Hematopoietic multipotent progenitor cell (in vitro differentiated cells): ENCODE measurements at regions not wholly inside any gene's neighbourhood (a gene's known extent, or its start where the extent isn't known, plus 50 kb on each side); places are given as distances from the start of the nearest gene placed in this dataset.
"Not testable (repeated sequence)": the region's sequence is repeated elsewhere in the genome, so short reads cannot be mapped to it uniquely, and the experiment has no call there.

ENCODE experiments used
- DNase-seq, 3 donors: peaks; one replicate each; pipeline ENCODE4 v3.0.0-alpha.2; 2011 to 2015; ENCODE audit warnings: low read depth in 2 of 3, low spot score in 2 of 3

- DNase-seq: no peak
These were observed 868.0 kb downstream of the EPHA4 start for GRCh38 chr2:220704081-220704480.

DNA sequence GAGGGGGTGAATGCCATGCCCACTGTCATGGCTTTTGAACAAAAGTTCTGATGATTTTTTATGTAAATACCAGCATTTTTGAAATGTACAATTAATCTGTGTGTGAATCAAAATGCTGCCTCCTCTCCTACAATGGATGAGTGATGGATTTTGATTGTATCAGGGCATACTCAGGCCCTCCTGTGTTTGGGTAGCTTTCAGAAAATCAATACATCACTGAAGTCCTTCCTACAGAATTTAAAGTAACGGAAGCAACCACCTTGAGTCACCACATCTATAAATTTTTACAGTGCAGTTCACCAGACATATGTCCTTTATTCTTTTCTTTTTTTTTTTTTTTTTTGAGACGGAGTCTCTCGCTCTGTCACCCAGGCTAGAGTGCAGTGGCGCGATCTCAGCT is 867.3 kb downstream of the EPHA4 start:
- no peak for DNase-seq

DNA sequence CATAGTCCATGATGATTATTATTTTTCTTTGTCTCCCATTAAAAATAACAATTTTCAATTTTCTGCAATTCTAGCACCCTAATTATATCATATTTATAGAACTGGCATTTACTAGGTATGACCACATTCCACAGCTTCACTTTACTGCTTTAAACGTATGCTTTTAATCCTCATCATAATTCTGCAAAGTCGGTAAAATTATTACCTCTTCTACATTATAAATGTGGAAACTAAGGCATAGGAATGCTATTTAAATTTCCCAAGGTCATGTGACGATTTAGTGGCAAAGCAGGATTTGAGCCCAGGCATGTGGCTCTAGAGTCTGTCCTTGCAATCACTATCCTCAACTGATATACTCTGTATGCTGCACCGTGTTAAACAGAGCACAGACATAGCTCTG is 866.4 kb downstream of the EPHA4 start:
- no peak for DNase-seq

GRCh38 chr2:220707261-220707660 is 864.8 kb downstream of the EPHA4 start:
- DNase-seq: no peak

- no peak for DNase-seq
These were observed 863.7 kb downstream of the EPHA4 start for GRCh38 chr2:220708366-220708765.

- DNase-seq: no peak
These were observed 854.8 kb downstream of the EPHA4 start for GRCh38 chr2:220717283-220717682.

- DNase-seq: no peak
These were observed 835.3 kb downstream of the EPHA4 start for GRCh38 chr2:220736778-220737177.

DNA sequence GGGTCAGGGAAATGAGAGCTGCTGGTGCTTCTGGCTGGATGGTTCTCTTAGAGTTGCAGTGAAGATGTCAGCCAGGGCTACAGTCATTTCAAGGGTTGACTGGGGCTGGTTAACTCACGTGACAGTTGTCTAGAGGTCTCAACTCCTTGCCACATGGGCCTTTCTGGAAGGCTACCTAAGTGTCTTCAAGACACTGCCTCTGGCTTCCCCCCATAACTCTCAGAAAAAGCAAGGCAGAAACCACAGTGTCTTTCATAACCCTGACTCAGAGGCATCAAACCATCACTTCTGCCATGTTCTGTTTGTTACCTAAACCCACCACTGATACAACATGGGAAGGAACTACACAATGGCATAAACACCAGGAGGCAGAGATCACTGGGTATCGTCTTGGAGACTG is 828.9 kb downstream of the EPHA4 start:
- no peak for DNase-seq

DNA sequence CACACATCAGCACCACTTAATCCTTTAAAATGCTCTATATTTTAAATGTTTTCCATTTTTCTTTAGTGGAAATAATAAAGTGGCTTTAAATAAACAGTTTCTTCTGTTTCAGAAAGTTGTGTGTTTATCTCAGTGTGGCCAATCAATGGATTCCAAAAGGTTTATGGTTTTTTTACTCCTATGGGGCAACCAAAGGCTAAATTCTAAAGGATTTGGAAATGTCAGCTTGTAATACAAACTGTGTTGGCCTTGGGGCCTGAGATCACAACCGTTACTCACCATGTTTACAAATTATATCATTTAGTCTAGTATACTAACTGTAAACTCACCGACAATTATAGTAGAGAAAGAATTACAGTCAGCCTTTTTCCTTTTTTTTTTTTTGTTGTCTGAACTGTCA is 827.2 kb downstream of the EPHA4 start:
- no peak for DNase-seq

DNA sequence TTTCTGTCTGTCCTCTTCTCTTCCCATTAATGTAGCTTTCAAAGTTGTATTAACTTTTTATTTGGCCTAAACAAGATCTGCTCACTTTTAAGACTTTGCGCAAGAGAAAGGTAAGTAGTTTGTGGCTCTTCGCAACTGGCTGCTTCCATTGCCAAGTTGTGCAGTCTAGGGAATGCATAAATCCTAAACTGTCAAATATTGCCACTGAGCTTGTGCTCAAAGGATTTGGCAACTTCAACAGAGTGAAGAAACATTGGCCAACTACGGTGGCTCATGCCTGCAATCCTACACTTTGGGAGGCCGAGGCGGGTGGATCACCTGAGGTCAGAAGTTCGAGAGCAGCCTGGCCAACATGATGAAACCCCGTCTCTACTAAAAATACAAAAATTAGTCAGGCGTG is 826.4 kb downstream of the EPHA4 start:
- no peak for DNase-seq

GRCh38 chr2:220747736-220748135 is 824.4 kb downstream of the EPHA4 start:
- no peak for DNase-seq

DNA sequence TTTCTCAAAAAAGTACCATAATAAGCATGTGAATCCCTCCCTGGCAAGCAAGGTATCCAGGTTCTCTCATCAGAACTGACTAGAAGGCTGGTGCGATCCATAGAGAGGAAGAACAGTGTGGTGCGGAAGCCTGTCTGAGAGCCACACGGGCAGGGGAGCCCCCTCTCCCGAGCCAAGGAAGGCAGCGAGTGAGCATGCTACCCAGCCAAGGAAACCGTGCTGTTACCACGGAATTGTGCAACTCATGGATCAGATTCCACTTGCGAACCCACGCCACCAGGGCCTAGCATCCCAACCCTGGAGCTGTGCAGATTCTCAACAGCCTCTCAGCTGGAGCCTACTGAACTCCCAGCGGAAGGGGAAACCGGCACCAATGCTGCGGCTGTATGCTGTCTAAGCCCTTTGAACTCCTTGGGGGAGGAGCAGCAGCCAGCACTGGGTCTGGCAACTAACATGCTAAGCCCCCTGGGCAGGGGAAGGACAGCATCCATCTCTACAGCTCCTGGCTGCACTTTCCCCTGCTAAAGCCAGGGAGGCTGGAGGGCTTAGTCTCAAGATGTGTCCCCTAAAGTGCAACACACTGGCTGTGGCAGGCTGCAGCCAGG is 823.1 kb downstream of the EPHA4 start:
- no peak for DNase-seq

GRCh38 chr2:220753486-220753885 is 818.6 kb downstream of the EPHA4 start:
- no peak for DNase-seq

DNA sequence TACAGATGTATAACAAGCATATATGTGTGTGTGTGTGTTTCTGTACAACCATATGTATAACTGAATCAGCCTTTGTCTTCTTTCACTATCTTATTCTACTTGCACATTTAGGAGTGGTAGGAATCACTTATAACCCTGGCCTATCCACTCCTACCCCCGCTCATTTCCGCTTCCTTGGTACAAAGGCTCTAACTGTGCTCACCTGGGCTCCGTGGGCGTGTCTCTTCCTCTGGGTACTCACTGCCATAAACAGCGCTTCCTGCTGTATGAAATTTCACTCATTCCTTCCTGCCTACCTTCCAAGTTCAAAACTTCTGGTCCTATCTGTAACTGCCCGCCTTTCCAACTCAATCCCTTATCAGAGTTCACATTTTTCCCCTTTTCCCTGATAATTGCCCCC is 815.5 kb downstream of the EPHA4 start:
- no peak for DNase-seq

GRCh38 chr2:220758376-220758775 is 813.7 kb downstream of the EPHA4 start:
- DNase-seq: not testable (repeated sequence)

DNA sequence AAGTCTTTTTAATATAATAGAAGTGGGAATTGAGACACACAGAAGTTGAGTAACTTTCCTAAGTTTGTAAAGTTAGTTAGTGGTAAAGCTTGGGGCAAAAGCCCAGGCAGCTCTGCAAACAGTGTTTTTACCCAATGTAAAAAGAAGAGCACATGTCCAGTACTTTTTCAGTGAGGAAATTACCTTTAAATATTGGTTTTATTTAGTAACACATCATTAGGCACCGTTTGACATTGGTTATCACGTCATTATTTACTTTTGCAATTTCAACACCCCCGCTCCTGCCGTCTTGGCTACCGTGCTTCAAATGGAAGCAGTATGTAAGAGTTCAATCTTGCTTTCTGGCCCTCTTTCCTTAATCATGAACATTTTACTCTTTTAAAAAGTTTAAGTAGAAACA is 807.9 kb downstream of the EPHA4 start:
- no peak for DNase-seq

DNA sequence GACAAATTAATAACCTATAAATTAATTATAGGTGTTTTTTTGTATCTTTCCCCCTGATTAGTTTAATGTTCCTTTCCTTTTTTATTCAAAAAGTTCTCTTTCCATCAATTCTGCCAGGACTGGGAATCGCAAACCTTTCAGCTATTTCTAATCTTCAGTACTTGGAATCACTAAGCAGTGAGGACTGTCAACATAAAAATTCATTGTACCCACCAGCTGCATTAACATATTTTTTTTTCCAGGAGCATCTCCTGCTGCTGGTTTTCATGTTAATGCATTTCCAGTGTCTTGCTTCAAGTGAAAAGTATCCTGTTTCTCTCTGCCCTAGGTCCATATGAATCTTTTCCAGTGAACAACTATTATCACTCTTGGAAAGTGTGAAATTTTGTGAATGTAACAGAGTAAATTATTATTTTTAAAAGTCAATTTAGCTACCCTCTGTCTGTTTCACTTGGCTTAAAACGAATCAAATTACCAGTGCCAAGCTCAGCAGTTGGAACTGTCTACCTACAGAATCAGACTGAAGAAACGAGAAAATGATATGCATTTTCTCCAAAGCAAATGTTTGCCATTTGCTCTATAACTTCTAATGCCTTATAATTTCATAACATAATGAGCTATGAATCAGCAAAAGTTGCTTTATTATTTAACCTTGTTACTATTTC is 804.4 kb downstream of the EPHA4 start:
- DNase-seq: no peak

GRCh38 chr2:220775856-220776488 is 796.1 kb downstream of the EPHA4 start:
- DNase-seq: no peak

DNA sequence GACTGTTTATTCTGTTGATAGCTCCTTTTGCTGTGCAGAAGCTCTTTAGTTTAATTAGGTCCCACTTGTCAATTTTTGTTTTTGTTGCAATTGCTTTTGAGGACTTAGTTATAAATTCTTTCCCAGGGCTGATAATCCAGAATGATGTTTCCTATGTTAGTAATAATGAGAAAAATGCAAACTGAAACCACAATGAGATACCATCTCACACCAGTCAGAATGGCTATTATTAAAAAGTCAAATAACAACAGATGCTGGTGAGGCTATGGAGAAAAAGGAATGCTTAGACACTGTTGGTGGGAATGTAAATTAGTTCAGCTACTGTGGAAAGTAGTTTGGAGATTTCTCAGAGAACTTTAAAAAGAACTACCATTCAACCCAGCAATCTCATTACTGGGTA is 793.0 kb downstream of the EPHA4 start:
- not testable (repeated sequence) for DNase-seq

GRCh38 chr2:220779511-220779910 is 792.6 kb downstream of the EPHA4 start:
- no peak for DNase-seq

DNA sequence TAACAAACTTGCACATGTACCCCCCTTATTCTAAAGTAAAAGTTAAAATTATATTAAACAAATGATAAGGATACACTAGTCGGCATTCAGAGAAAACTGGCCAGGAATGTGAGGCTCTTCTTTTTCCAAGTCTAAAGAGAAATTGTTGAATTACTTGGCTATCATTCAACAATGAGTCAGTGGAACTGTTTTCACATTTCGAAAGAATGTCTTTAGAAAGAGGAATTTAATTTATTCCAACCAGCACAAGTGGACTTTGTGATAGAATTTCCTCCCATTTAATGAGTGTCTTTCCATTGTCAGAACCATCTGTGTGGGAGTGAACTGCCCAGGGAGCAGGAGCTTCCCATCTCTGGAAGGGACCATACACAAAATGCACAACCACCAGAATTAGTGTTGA is 792.2 kb downstream of the EPHA4 start:
- no peak for DNase-seq

GRCh38 chr2:220781622-220782241 is 790.4 kb downstream of the EPHA4 start:
- no peak for DNase-seq
